ENCODE measurements at regions not wholly inside any gene's neighbourhood (a gene's known extent, or its start where the extent isn't known, plus 50 kb on each side); places are given as distances from the start of the nearest gene placed in this dataset.

GRCh38 chr3:137061186-137061585 is 103.4 kb downstream of the IL20RB start:
- no peak for DNase-seq

- DNase-seq: no peak
Observed at GRCh38 chr3:137062250-137062649, 104.5 kb downstream of the IL20RB start.

- no peak for DNase-seq
Observed at GRCh38 chr3:137065381-137065780, 107.6 kb downstream of the IL20RB start.

DNA sequence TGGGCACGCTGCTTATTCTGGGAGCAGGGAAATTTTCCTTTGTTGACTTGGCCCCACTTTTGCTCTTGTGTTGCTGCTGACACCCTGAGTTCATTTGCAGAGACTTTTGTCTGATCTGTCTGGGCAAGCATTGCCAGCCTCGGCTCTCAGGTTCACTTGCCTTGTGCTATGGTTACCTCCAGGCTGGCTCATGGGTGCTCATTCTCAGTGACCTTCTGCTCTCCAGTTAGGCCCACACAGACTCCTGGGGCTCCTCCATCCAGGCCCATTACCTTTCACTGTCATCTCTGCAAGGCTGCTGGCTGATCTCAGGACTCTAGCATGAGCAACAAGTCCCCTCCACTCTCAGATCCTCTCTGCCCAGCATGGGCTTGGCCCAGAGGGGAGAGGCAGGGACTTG is 108.3 kb downstream of the IL20RB start:
- no peak for DNase-seq

- no peak for DNase-seq
Observed at GRCh38 chr3:137071104-137071503, 113.3 kb downstream of the IL20RB start.

DNA sequence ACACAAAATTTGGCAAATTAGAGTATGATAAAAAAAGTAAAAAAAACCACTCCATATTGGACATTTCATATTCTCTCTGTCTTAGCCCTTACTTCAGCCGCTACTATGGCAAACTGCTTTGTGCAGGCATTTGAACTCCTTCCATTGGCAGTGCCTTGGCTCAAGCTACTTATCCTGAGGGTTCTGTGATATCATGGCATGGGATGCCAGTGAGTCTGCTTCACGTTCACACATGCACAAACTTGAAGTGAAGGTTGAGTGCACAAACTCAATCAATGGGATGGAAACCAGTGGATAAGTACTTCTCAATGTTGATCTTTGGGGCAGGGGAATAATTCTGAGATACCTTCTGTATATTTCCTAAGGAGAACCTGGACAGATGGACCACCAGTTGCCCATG is 117.2 kb downstream of the IL20RB start:
- DNase-seq: no peak

DNA sequence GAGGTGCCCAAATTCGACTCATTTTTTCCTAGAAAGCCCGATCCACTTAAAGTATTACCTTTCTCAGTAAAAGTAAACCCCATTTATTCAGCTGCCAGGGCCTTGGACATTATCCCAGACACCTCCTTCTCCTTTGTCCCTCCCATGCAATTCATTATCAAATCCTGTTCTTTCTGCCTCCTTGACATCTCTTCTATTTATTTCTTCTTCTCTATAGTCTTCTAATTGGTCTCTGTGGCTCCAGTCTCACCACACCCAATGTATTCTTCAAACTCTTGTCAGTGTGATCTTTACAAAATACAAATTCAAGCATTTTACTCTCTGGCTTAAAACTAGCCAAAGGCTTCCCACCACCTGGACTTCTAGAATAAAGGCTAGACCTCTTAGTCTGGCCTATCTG is 120.3 kb downstream of the IL20RB start:
- DNase-seq: no peak

DNA sequence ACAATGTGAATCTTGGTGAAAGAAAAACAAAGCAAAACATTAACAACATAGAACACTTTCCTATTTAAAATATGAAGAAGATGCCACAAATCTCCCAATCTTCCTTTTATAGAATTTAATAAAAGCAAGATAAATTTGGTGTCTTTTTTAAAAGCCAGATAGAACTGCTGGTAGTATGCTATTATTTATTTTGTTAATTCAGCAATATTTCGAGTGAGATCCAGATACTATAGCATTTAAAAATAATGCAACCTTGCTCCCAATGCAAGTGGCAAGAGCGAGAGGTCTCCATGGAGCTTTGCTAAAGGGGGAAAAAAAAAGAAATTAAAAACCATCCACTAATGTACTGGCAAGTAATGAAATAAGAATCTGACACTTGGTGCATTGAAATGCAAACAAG is 121.8 kb downstream of the IL20RB start:
- DNase-seq: no peak

DNA sequence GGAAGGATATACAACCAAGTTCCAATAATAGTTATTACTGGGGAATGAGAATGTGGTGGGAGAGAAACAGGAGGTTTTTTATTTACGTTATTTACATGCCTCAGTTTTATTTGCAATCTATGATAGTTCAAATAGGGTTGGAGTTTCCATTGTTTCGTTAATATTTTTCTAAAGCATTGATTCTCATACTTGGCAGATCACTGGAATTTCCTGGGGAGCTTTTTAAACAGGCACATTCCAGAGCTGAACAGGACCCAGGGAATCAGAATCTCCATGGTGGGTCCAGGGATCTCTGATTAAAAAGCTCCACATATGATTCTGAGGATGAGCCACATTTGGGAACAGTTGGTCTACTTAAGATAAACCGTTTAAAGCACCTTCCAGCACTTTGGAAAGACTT is 123.9 kb downstream of the IL20RB start:
- no peak for DNase-seq

GRCh38 chr3:137082763-137083162 is 125.0 kb downstream of the IL20RB start:
- no peak for DNase-seq

DNA sequence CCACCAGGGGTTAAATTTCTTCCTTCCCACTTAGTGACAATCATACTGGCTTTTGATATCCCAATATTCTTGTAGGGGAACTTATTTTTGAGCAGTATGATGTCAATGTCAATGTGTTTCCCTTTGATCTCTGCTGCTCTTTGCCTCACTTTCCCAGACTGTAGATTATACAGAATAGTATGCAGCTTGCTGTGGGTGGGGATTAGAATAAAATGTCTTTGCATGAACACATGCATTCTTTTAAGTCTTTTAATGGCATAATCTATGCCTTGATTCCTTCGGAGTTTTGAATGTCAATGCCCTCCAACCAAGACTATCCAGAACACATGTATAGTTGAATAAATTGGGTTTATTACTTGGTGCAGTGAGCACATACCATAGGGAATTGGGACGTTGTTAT is 125.5 kb downstream of the IL20RB start:
- no peak for DNase-seq

DNA sequence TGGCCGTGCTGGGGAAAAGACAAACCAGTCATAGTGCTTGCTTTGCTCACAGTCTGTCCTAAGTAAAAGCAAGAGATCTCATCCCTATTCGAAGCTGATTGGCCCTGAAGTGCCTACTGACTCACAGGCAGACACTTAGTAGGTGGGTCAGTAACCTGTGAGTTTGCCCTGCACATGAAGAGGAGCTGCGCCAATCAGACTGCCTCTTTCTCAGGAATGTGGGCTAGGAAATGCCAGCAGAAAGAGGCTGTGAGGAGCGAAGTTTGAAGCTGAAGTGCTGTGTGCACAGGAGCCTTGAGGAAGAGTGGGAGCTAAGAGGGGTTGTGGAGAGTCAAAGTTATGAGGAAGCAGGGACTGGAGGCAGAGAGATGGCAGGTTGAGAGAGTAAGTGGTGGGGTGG is 126.8 kb downstream of the IL20RB start:
- DNase-seq: no peak

DNA sequence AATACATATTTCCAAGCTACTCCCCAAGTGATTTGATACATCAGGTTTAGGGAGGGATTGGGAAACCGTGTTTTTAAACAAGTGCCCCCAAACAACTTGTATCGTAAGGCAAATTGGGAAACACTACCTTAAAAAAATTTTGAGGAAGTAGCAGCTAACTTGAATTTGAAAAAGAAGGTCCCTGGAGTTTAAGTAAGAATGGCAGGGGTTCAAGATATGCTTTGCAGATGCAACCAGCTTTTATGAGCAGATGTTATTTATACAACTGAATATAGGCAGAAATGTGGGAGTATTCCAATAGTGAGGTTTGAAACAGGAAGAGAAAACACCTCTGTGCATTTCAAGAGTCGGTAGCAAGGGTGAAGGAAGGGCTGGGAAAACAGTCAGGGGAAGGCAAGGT is 139.6 kb downstream of the IL20RB start:
- no peak for DNase-seq

DNA sequence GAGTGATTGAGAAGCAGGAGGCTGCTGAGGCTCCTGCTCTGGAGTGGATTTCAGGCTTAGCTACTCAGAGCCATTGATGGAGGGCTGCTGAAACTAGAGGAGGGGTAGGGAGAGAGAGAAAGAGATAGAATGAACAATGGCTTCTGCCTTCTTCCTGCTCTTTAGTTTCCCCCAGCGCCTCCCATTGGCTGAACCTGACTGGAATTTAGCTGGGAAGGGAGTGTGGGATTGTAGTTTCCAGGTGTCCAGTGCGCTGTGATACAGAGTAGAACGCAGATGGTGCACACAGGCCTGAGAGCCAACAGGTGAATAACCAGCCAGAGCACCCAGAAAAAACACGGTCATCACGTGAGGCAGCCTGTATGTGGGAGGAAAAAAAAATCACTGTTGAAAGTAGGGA is 140.1 kb downstream of the IL20RB start:
- no peak for DNase-seq

GRCh38 chr3:137099364-137100219 is 141.8 kb downstream of the IL20RB start:
- no peak for DNase-seq

DNA sequence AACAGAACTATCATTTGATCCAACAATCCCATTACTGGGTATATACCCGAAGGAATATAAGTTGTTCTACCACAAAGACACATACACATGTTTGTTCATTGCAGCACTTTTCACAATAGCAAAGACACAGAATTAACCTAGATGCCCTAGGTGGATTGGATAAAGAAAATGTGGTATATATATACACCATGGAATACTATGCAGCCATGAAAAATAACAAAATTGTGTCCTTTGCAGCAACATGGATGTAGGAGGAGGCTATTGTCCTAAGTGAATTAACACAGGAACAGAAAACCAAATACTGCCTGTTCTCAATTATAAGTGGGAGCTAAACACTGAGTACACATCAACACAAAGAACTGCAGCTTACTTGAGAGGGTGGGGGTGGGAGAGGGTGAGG is 142.5 kb downstream of the IL20RB start:
- DNase-seq: no peak

DNA sequence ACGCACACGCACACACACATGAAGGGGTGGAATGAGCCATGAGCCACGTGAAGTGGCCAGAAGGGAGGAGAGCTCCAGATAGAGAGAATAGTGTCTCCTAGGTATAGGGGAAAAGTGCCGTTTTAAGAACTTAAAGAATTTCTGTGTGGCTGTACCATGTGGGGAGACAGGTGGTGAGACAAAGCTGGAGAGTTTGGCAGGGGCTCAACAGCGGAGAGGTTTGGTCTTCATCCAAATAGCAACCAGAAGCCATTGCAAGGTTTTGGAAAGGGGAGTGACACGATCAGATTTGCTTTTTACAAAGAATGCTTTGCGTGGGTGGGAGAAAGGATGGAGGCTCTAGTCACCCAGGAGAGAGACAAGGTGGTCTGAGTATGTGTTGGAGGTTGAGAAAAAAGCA is 146.0 kb downstream of the IL20RB start:
- no peak for DNase-seq

DNA sequence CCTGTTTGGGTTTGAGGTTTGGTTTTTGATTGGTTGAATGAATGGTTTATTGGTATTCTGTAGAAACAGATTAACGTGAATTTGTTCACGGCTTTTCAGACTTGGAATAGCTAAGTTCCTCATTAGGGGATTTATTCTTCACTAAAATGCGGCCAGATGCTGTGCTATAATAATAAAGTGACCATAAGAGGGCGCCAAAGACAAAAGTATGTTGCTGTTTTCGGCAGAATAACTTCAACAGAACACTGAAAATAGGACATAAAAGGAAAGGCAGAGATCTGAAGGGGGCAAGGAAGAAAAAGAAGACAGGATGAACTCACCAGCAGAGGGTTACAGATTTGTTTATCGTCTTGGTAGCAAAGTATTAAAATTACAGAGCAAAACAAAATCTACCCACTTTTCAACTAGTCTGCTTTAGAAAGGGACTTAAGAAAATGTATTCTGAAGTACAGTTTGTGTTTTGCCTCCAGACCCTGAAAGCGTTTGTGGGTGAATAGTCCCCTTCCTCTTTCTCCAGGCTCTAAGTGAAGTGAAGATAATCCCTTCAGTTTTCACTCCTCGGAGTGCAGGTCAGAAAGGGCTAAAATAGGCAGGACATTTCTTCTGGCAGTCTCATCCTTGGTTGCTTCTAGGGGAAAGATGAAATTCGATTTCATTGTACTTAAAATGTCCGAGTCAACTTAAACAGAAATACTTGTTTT is 147.6 kb downstream of the IL20RB start:
- peak; percentile 48 for DNase-seq

DNA sequence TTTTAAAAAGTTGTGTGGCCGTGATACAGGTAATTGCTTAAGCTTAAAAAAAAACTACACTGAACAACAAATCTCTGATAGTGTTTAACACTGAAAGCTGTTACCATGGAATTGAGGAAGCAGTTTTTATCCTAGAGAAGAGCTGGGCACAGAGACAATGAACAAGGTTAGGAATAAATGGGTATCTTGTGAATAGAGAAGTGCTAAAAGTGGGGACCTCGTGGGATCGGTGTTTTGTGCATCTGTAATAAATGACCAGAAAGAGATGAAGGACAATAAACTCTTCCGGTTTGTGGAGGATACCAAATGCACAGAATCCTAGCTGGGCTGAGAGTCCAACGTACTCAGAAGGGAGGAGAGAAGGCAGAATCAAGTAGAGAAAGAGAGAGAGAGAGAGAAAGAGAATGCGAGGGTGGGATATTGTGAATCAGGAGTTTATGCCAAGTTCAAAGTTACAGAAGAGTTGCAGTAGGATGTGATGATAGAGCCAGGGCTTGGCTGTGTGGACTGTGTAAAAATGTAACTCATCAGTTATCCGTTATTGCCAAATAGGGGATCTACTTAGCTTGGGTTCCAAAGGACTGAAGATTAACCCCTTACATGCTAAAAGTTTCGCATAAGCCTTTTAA is 148.9 kb downstream of the IL20RB start:
- no peak for DNase-seq

- no peak for DNase-seq
Observed at GRCh38 chr3:137108699-137109440, 151.1 kb downstream of the IL20RB start.

DNA sequence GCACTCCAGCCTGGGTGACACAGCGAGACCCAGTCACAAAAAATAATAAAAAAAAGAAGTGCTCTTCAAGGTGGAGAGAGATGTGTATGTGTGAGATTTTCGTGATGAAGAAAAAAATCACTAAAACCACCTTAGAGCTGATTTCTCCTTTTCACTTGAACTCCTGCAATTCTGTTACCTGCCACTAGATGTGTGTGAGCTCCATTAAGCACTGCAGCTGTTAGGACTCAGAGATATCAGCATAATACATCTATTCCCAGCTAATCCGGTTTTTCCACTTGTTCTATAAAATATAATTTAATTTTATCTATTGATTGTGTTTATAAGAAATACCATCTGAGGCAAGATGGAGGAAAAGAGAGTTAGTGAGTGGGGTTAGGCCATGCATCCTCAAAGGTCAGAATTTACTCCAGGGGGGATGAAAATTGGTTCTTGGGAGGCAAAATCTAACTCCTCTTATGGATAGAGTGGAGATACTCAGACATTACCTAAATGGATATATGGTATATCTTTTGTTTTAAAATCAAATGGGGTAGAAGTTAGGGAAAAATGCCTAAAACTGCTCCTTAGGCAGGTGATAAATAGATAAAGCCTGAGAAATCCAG is 152.7 kb downstream of the IL20RB start:
- peak; percentile 14 for DNase-seq

GRCh38 chr3:137111497-137111896 is 153.7 kb downstream of the IL20RB start:
- no peak for DNase-seq

GRCh38 chr3:137116619-137117018 is 158.8 kb downstream of the IL20RB start:
- DNase-seq: no peak

Data from fibroblast of skin of abdomen (primary cell).